ENCODE measurements at regions not wholly inside any gene's neighbourhood (a gene's known extent, or its start where the extent isn't known, plus 50 kb on each side); places are given as distances from the start of the nearest gene placed in this dataset.

DNA sequence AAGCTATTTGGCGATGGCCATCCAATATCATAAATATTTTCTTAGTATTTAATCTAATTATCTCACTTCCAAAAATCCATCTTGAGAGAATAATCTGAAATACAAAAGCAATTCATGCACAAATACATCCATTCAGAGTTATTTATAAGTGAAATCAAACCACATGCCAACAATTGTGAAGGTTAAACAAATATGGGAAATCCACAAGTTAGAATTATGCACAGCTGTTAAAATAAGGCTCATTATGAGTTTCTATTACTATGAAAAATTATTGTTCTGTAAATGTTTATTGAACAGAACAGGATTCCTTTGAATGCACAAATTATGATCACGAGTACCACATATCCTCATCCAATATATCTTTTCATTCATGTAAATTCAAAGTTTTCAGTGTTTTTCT lies 267.7 kb downstream of the PLOD2 start:
- TF ChIP-seq EGR1 (IDR thresholded peaks at IDR 0.05) (no peak), TAF1 (IDR thresholded peaks at IDR 0.05; ENCODE audit: low read depth) (no peak), TEAD4 (IDR thresholded peaks at IDR 0.05) (no peak), NFIC (IDR thresholded peaks at IDR 0.05) (no peak), CEBPB (IDR thresholded peaks at IDR 0.05) (no peak), YY1 (IDR thresholded peaks at IDR 0.05; ENCODE audit: low read depth) (no peak), FOXM1 (IDR thresholded peaks at IDR 0.05; ENCODE audit: borderline replicate concordance, low read depth) (no peak), CREB1 (IDR thresholded peaks at IDR 0.05; ENCODE audit: low read depth) (no peak), ZBTB7A (IDR thresholded peaks at IDR 0.05; ENCODE audit: low read depth) (no peak), EP300 (IDR thresholded peaks at IDR 0.05; ENCODE audit: borderline replicate concordance) (no peak), TCF12 (IDR thresholded peaks at IDR 0.05; ENCODE audit: low read depth) (no peak), REST (IDR thresholded peaks at IDR 0.05; ENCODE audit: low read depth) (no peak), RAD21 (IDR thresholded peaks at IDR 0.05; ENCODE audit: low read depth) (no peak)
- TF ChIP-seq, protein P1, sequence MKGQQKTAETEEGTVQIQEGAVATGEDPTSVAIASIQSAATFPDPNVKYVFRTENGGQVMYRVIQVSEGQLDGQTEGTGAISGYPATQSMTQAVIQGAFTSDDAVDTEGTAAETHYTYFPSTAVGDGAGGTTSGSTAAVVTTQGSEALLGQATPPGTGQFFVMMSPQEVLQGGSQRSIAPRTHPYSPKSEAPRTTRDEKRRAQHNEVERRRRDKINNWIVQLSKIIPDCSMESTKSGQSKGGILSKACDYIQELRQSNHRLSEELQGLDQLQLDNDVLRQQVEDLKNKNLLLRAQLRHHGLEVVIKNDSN (IDR thresholded peaks at IDR 0.05): no peak
- TF ChIP-seq, protein P2, sequence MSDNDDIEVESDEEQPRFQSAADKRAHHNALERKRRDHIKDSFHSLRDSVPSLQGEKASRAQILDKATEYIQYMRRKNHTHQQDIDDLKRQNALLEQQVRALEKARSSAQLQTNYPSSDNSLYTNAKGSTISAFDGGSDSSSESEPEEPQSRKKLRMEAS (IDR thresholded peaks at IDR 0.05): no peak

- TF ChIP-seq FOXM1 (IDR thresholded peaks at IDR 0.05; ENCODE audit: borderline replicate concordance, low read depth): no peak
- TF ChIP-seq REST (IDR thresholded peaks at IDR 0.05; ENCODE audit: low read depth): no peak
- no peak for TF ChIP-seq CEBPB (IDR thresholded peaks at IDR 0.05)
- no peak for TF ChIP-seq ZBTB7A (IDR thresholded peaks at IDR 0.05; ENCODE audit: low read depth)
- no peak for TF ChIP-seq TCF12 (IDR thresholded peaks at IDR 0.05; ENCODE audit: low read depth)
- TF ChIP-seq EP300 (IDR thresholded peaks at IDR 0.05; ENCODE audit: borderline replicate concordance): no peak
- TF ChIP-seq, protein P1 (IDR thresholded peaks at IDR 0.05): no peak
- no peak for TF ChIP-seq EGR1 (IDR thresholded peaks at IDR 0.05)
- TF ChIP-seq TAF1 (IDR thresholded peaks at IDR 0.05; ENCODE audit: low read depth): no peak
- no peak for TF ChIP-seq NFIC (IDR thresholded peaks at IDR 0.05)
- no peak for TF ChIP-seq RAD21 (IDR thresholded peaks at IDR 0.05; ENCODE audit: low read depth)
- no peak for TF ChIP-seq TEAD4 (IDR thresholded peaks at IDR 0.05)
- TF ChIP-seq YY1 (IDR thresholded peaks at IDR 0.05; ENCODE audit: low read depth): no peak
- TF ChIP-seq, protein P2 (IDR thresholded peaks at IDR 0.05): no peak
- no peak for TF ChIP-seq CREB1 (IDR thresholded peaks at IDR 0.05; ENCODE audit: low read depth)
Measured at GRCh38 chr3:145898487-145898886, 262.5 kb downstream of the PLOD2 start.

DNA sequence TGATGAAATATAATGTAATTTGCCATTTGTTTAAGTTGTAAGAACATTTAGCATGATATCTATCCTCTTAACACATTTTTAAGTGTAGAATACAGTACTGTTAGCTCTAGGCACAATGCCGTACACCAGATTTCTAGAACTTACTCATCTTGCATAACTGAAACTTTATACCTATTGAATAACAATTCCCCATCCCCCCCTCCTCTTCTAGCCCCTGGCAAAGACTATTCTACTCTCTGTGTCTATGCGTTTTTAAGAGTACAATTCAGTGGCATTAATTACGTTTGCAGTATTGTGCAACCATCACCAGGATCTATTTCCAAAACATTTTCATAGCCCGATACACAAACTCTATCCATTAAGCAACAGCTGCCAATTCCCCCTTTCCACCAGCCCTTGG lies 261.7 kb downstream of the PLOD2 start:
- TF ChIP-seq FOXM1 (IDR thresholded peaks at IDR 0.05; ENCODE audit: borderline replicate concordance, low read depth) (no peak), RAD21 (IDR thresholded peaks at IDR 0.05; ENCODE audit: low read depth) (no peak), TCF12 (IDR thresholded peaks at IDR 0.05; ENCODE audit: low read depth) (no peak), EP300 (IDR thresholded peaks at IDR 0.05; ENCODE audit: borderline replicate concordance) (no peak), CREB1 (IDR thresholded peaks at IDR 0.05; ENCODE audit: low read depth) (no peak), ZBTB7A (IDR thresholded peaks at IDR 0.05; ENCODE audit: low read depth) (no peak), REST (IDR thresholded peaks at IDR 0.05; ENCODE audit: low read depth) (no peak), CEBPB (IDR thresholded peaks at IDR 0.05) (no peak), TAF1 (IDR thresholded peaks at IDR 0.05; ENCODE audit: low read depth) (no peak), TEAD4 (IDR thresholded peaks at IDR 0.05) (no peak), NFIC (IDR thresholded peaks at IDR 0.05) (no peak), EGR1 (IDR thresholded peaks at IDR 0.05) (no peak), YY1 (IDR thresholded peaks at IDR 0.05; ENCODE audit: low read depth) (no peak)
- TF ChIP-seq, protein P2 (IDR thresholded peaks at IDR 0.05): no peak
- TF ChIP-seq, protein P1 (IDR thresholded peaks at IDR 0.05): no peak
